HEK293 (cell line): ENCODE measurements at regions not wholly inside any gene's neighbourhood (a gene's known extent, or its start where the extent isn't known, plus 50 kb on each side); places are given as distances from the start of the nearest gene placed in this dataset.

Experiments used
- CTCF ChIA-PET: fragments of 350-600 bp; formaldehyde crosslinking; extraction: SDS; loops from one replicate; lab custom pipeline; 2021; ENCODE audit warnings: antibody characterized with exemption; lab: Yijun Ruan, JAX
- POLR2A ChIA-PET: fragments of 300-600 bp; formaldehyde crosslinking; extraction: SDS; loops from one replicate; lab custom pipeline; 2020; ENCODE audit warnings: antibody characterized with exemption, inconsistent platforms; lab: Yijun Ruan, JAX
- H3K27ac ChIP-seq: fragments of 200-500 bp; sonication (Bioruptor generic); 2 replicates; pipeline ENCODE4 v1.5.1; 2014; ENCODE audit warnings: low read depth, low read length, control low read depth, inconsistent platforms; ENCODE audit errors: extremely low read depth
- H3K36me3 ChIP-seq, 2 experiments: fragments of 200-500 bp in 1 of 2; sonication (Bioruptor generic) in 1 of 2; 1 replicate in 1 of 2; 2 replicates in 1 of 2; pipeline ENCODE4 v1.5.1; 2014 to 2017; ENCODE audit warnings: inconsistent platforms in 2 of 2, low read length in 2 of 2; ENCODE audit not compliant: control insufficient read depth in 2 of 2, insufficient read depth in 1 of 2
- H3K4me1 ChIP-seq: fragments of 200-500 bp; sonication (Bioruptor generic); 2 replicates; pipeline ENCODE4 v1.5.1; 2014; ENCODE audit warnings: mild to moderate bottlenecking, low read length, inconsistent platforms; ENCODE audit not compliant: control insufficient read depth, insufficient read depth
- H3K4me3 ChIP-seq: 2 replicates; pipeline ENCODE4 v1.5.1; 2011; ENCODE audit warnings: low read depth, mild to moderate bottlenecking, control low read depth, low read length, moderate library complexity
- H3K9me3 ChIP-seq: fragments of 200-500 bp; sonication (Bioruptor generic); 2 replicates; pipeline ENCODE4 v1.5.1; 2014; ENCODE audit warnings: low read depth, low read length, inconsistent platforms; ENCODE audit not compliant: control insufficient read depth, insufficient read depth
- BCL11A ChIP-seq: fragments of 450-650 bp; formaldehyde crosslinking; IDR thresholded peaks from 2 replicates; pipeline ENCODE4 v1.5.1; 2016; ENCODE audit warnings: low read depth, missing biosample characterization, missing genetic modification characterization
- HOXD13 ChIP-seq: sonication (generic); formaldehyde crosslinking; IDR thresholded peaks from 2 replicates; pipeline ENCODE4 v1.8.0; 2022; ENCODE audit warnings: missing genetic modification reagents, borderline replicate concordance
- KLF1 ChIP-seq: fragments of 450-650 bp; formaldehyde crosslinking; IDR thresholded peaks from 2 replicates; pipeline ENCODE4 v1.5.1; 2016; ENCODE audit warnings: missing biosample characterization, missing genetic modification characterization
- KLF9 ChIP-seq: fragments of 450-650 bp; formaldehyde crosslinking; IDR thresholded peaks from 2 replicates; pipeline ENCODE4 v1.5.1; 2016; ENCODE audit warnings: missing biosample characterization, missing genetic modification characterization, low read depth
- PRDM2 ChIP-seq: fragments of 450-650 bp; formaldehyde crosslinking; IDR thresholded peaks from 2 replicates; pipeline ENCODE4 v1.5.1; 2016; ENCODE audit warnings: missing biosample characterization, missing genetic modification characterization, borderline replicate concordance
- SCRT2 ChIP-seq: fragments of 450-650 bp; formaldehyde crosslinking; IDR thresholded peaks from 2 replicates; pipeline ENCODE4 v1.5.1; 2016; ENCODE audit warnings: missing biosample characterization, missing genetic modification characterization
- SP7 ChIP-seq: fragments of 450-650 bp; formaldehyde crosslinking; IDR thresholded peaks from 2 replicates; pipeline ENCODE4 v1.5.1; 2016; ENCODE audit warnings: missing biosample characterization, missing genetic modification characterization
- YY2 ChIP-seq: fragments of 450-650 bp; formaldehyde crosslinking; IDR thresholded peaks from 2 replicates; pipeline ENCODE4 v1.5.1; 2016; ENCODE audit warnings: missing biosample characterization, missing genetic modification characterization
- ZBTB26 ChIP-seq: fragments of 450-650 bp; formaldehyde crosslinking; optimal IDR thresholded peaks from 2 replicates; pipeline ENCODE3; 2016; ENCODE audit warnings: missing biosample characterization, mild to moderate bottlenecking, missing genetic modification characterization
- ZFP41 ChIP-seq: fragments of 450-650 bp; formaldehyde crosslinking; IDR thresholded peaks from 2 replicates; pipeline ENCODE4 v1.5.1; 2016; ENCODE audit warnings: missing biosample characterization, missing genetic modification characterization, borderline replicate concordance
- ZNF112 ChIP-seq: fragments of 450-650 bp; formaldehyde crosslinking; IDR thresholded peaks from 2 replicates; pipeline ENCODE4 v1.5.0; 2017; ENCODE audit warnings: missing biosample characterization, missing genetic modification characterization
- ZNF114 ChIP-seq: fragments of 450-650 bp; formaldehyde crosslinking; IDR thresholded peaks from 2 replicates; pipeline ENCODE4 v1.5.0; 2017; ENCODE audit warnings: missing biosample characterization, missing genetic modification characterization
- ZNF133 ChIP-seq: fragments of 450-650 bp; formaldehyde crosslinking; IDR thresholded peaks from 2 replicates; pipeline ENCODE4 v1.5.1; 2016; ENCODE audit warnings: missing biosample characterization, missing genetic modification characterization
- ZNF138 ChIP-seq: fragments of 450-650 bp; formaldehyde crosslinking; IDR thresholded peaks from 2 replicates; pipeline ENCODE4 v1.5.1; 2016; ENCODE audit warnings: missing biosample characterization, missing genetic modification characterization, borderline replicate concordance
- ZNF140 ChIP-seq: fragments of 450-650 bp; formaldehyde crosslinking; IDR thresholded peaks from 2 replicates; pipeline ENCODE4 v1.5.1; 2016; ENCODE audit warnings: missing biosample characterization, missing genetic modification characterization
- ZNF146 ChIP-seq: fragments of 450-650 bp; formaldehyde crosslinking; IDR thresholded peaks from 2 replicates; pipeline ENCODE4 v1.5.1; 2016; ENCODE audit warnings: missing biosample characterization, missing genetic modification characterization
- ZNF169 ChIP-seq: fragments of 450-650 bp; formaldehyde crosslinking; IDR thresholded peaks from 2 replicates; pipeline ENCODE4 v1.5.1; 2016; ENCODE audit warnings: missing biosample characterization, missing genetic modification characterization
- ZNF239 ChIP-seq: fragments of 450-650 bp; formaldehyde crosslinking; IDR thresholded peaks from 2 replicates; pipeline ENCODE4 v1.5.1; 2016; ENCODE audit warnings: missing biosample characterization, missing genetic modification characterization
- ZNF248 ChIP-seq: fragments of 450-650 bp; formaldehyde crosslinking; IDR thresholded peaks from 2 replicates; pipeline ENCODE4 v1.5.1; 2017; ENCODE audit warnings: missing biosample characterization, missing genetic modification characterization
- ZNF37A ChIP-seq: fragments of 450-650 bp; IDR thresholded peaks from 2 replicates; pipeline ENCODE4 v1.5.1; 2018; ENCODE audit warnings: missing biosample characterization, missing genetic modification characterization
- ZNF416 ChIP-seq: fragments of 450-650 bp; formaldehyde crosslinking; IDR thresholded peaks from 2 replicates; pipeline ENCODE4 v1.5.1; 2016; ENCODE audit warnings: missing biosample characterization, missing genetic modification characterization
- ZNF600 ChIP-seq: fragments of 450-650 bp; formaldehyde crosslinking; IDR thresholded peaks from 2 replicates; pipeline ENCODE4 v1.5.1; 2016; ENCODE audit warnings: missing biosample characterization, missing genetic modification characterization
- ZNF629 ChIP-seq: fragments of 450-650 bp; formaldehyde crosslinking; IDR thresholded peaks from 2 replicates; pipeline ENCODE4 v1.5.1; 2017; ENCODE audit warnings: missing biosample characterization, missing genetic modification characterization

- Histone ChIP-seq H3K9me3 (no peaks in the 10 kb centered on the region), H3K27ac (no peak overlapping the region), H3K4me1 (no peaks in the 10 kb centered on the region), H3K36me3 (no peaks in the 10 kb centered on the region), H3K4me3 (no peak overlapping the region)
- ChIA-PET CTCF (interaction anchor here (0.7 to 1.5 kb wide), 4 partner anchors 9 to 677 kb away, joined by 3 to 4 read pairs (median 3); no protein-coding TSS in a partner anchor), POLR2A (no interaction called here)
- TF ChIP-seq ZNF146: no peak
- TF ChIP-seq ZNF37A (tag by site-specific recombination): no peak
- TF ChIP-seq ZNF138 (tag by site-specific recombination): no peak
- TF ChIP-seq HOXD13: no peak
- no peak for TF ChIP-seq KLF1 (tag by site-specific recombination)
- no peak for TF ChIP-seq YY2 (tag by site-specific recombination)
- no peak for TF ChIP-seq ZNF416
- TF ChIP-seq ZBTB26 (tag by site-specific recombination): no peak
Observed at GRCh38 chr11:27841023-27841422, 140.8 kb upstream of the BDNF start.

- H3K9me3 ChIP-seq: no peaks in the 10 kb centered on the region
- CTCF ChIA-PET: interaction anchor here (0.6 to 1.5 kb wide), 8 partner anchors 14 to 237 kb away, joined by 3 read pairs; no protein-coding TSS in a partner anchor
- no peak overlapping the region for H3K4me3 ChIP-seq
- no peaks in the 10 kb centered on the region for H3K36me3 ChIP-seq
- no peaks in the 10 kb centered on the region for H3K4me1 ChIP-seq
- POLR2A ChIA-PET: no interaction called here
- no peak overlapping the region for H3K27ac ChIP-seq
- TF ChIP-seq SCRT2 (no peak), ZNF114 (tag by site-specific recombination) (no peak), ZNF600 (tag by site-specific recombination) (no peak), PRDM2 (no peak), BCL11A (tag by site-specific recombination) (no peak), ZNF169 (tag by site-specific recombination) (no peak), ZFP41 (tag by site-specific recombination) (no peak), ZNF248 (tag by site-specific recombination) (no peak), ZNF629 (tag by site-specific recombination) (no peak), KLF9 (no peak), ZNF140 (no peak), SP7 (tag by site-specific recombination) (no peak), ZNF133 (no peak), ZNF112 (no peak), ZNF239 (tag by site-specific recombination) (no peak)
Observed at GRCh38 chr11:27839226-27839913, 139.1 kb upstream of the BDNF start.
